UCSD-AML1 (cell line): ENCODE measurements at regions not wholly inside any gene's neighbourhood (a gene's known extent, or its start where the extent isn't known, plus 50 kb on each side); places are given as distances from the start of the nearest gene placed in this dataset.

Experiments
- DNase-seq: peaks from one replicate; lab custom pipeline; 2025; ENCODE audit not compliant: unreplicated experiment; lab: John Stamatoyannopoulos, UW

GRCh38 chr1:177490786-177491185, 320.0 kb downstream of the BRINP2 start:
- DNase-seq, result no peak

GRCh38 chr1:177490036-177490639, 319.4 kb downstream of the BRINP2 start:
- DNase-seq, result no peak

GRCh38 chr1:177488722-177489121, 318.0 kb downstream of the BRINP2 start:
- DNase-seq, result no peak

- DNase-seq, result no peak
These were observed 316.7 kb downstream of the BRINP2 start for GRCh38 chr1:177487481-177487880.

- no peak for DNase-seq
These were observed 310.1 kb downstream of the BRINP2 start for GRCh38 chr1:177480741-177481305.

GRCh38 chr1:177479600-177479999, 308.8 kb downstream of the BRINP2 start:
- no peak for DNase-seq

- DNase-seq, result no peak
These were observed 305.9 kb downstream of the BRINP2 start for GRCh38 chr1:177476676-177477075.

- DNase-seq, result no peak
These were observed 301.8 kb downstream of the BRINP2 start for GRCh38 chr1:177472567-177472966.

- no peak for DNase-seq
These were observed 300.5 kb downstream of the BRINP2 start for GRCh38 chr1:177471244-177471643.

GRCh38 chr1:177469519-177469918, 298.8 kb downstream of the BRINP2 start:
- no peak for DNase-seq

- DNase-seq, result no peak
These were observed 295.5 kb downstream of the BRINP2 start for GRCh38 chr1:177466286-177466685.

GRCh38 chr1:177464686-177465085, 293.9 kb downstream of the BRINP2 start:
- DNase-seq, result no peak

- no peak for DNase-seq
These were observed 280.4 kb downstream of the BRINP2 start for GRCh38 chr1:177451191-177451590.

GRCh38 chr1:177448652-177449357, 278.0 kb downstream of the BRINP2 start:
- DNase-seq, result no peak

- DNase-seq, result no peak
These were observed 277.4 kb downstream of the BRINP2 start for GRCh38 chr1:177448036-177448615.

- DNase-seq, result no peak
These were observed 274.4 kb downstream of the BRINP2 start for GRCh38 chr1:177444997-177445746.

GRCh38 chr1:177443003-177443402, 272.2 kb downstream of the BRINP2 start:
- DNase-seq, result no peak

- no peak for DNase-seq
These were observed 271.8 kb downstream of the BRINP2 start for GRCh38 chr1:177442584-177442983.

GRCh38 chr1:177441281-177441680, 270.5 kb downstream of the BRINP2 start:
- DNase-seq, result no peak

GRCh38 chr1:177440821-177441220, 270.1 kb downstream of the BRINP2 start:
- no peak for DNase-seq

- DNase-seq, result no peak
These were observed 268.5 kb downstream of the BRINP2 start for GRCh38 chr1:177439301-177439700.
